ENCODE measurements at regions not wholly inside any gene's neighbourhood (a gene's known extent, or its start where the extent isn't known, plus 50 kb on each side); places are given as distances from the start of the nearest gene placed in this dataset.

DNA sequence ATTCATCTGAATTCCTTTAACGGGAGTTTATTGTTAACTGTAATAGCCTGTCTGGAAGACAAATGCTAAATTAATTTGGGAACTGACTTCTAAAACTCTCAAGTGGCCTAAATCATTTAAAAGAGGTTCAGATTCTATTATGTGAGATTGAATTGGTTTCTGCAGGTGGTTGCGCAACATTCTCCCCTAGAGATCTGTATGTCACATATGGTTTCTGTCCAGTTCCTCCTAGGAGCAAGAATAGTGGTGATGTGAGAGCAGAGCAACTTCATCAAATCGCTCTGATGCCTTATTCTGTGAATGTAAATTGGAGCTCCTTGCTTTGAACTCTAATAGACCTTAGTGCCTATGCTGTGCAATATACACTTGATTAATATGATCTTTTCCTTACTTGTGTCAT is 144.6 kb upstream of the GPR101 start:
- no peak for TF ChIP-seq POLR2AphosphoS5 (IDR thresholded peaks at IDR 0.05; ENCODE audit: low read depth, low read length)
- TF ChIP-seq POLR2A (IDR thresholded peaks at IDR 0.05; ENCODE audit: low read depth, low read length), result no peak
- no peak for TF ChIP-seq TAF1 (IDR thresholded peaks at IDR 0.05; ENCODE audit: low read depth, low read length)
- TF ChIP-seq SPI1 (IDR thresholded peaks at IDR 0.05; ENCODE audit: low read depth, low read length), result no peak

Measured in GM12891 (cell line).